ENCODE measurements at regions not wholly inside any gene's neighbourhood (a gene's known extent, or its start where the extent isn't known, plus 50 kb on each side); places are given as distances from the start of the nearest gene placed in this dataset.

DNA sequence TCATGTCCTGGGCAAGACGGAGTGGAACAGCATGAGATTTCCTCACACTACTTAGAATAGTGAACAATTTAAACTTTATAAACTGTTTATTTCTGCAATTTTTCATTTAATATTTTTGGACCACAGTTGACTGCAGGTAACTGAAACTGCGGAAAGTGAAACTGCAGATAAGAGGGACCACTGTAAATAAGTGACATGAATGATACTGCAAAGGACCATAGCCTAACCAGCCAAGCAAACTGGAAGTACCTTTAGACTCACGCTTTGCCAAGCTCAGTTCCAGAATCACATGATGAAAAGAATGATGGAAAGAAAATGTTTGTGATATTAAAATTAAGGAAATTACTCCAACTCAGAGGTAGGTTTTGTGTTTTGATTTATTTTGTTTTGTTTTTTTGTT lies 94.6 kb upstream of the ITGA4 start:
- H3K9me3 ChIP-seq (ENCODE audit: control insufficient read depth, insufficient read depth, low read length): no peaks in the 10 kb centered on the region
- WGBS, 2 experiments (ENCODE audit: extremely low coverage in 2 of 2, insufficient read length in 1 of 2): no CpG with 5 or more reads among the region's 3 CpGs
- H3K79me1 ChIP-seq (ENCODE audit: low read depth in 1 of 2, low read length in 2 of 2): no peaks in the 10 kb centered on the region
- ChIA-PET POLR2A (ENCODE audit: unreplicated experiment) (no interaction called here), CTCF (no interaction called here)
- H2AFZ ChIP-seq (replicated peaks; ENCODE audit: low read length, poor library complexity): no peak overlapping the region
- H3K18ac ChIP-seq (ENCODE audit: low read depth, low read length): no peak overlapping the region
- H3K14ac ChIP-seq (replicated peaks; ENCODE audit: low read depth, low read length): no peak overlapping the region
- no peaks in the 10 kb centered on the region for H4K20me1 ChIP-seq (ENCODE audit: insufficient read depth, low read length)
- H3K27me3 ChIP-seq (ENCODE audit: control insufficient read depth, insufficient read depth, low read length): no peaks in the 10 kb centered on the region
- H3K4me2 ChIP-seq (ENCODE audit: low read depth, low read length): no peak overlapping the region
- H4K91ac ChIP-seq (ENCODE audit: insufficient read depth, low read depth, low read length): no peak overlapping the region
- no peak overlapping the region for H2AK9ac ChIP-seq (replicated peaks; ENCODE audit: low read depth, low read length, poor library complexity)
- no peak overlapping the region for H3K9ac ChIP-seq (ENCODE audit: low read depth, low read length)
- no peak overlapping the region for H2BK20ac ChIP-seq (ENCODE audit: low read depth, low read length)
- no peaks in the 10 kb centered on the region for H3K9me1 ChIP-seq (ENCODE audit: insufficient read depth, low read length)
- H4K5ac ChIP-seq (ENCODE audit: low read depth, low read length): no peak overlapping the region
- ATAC-seq (ENCODE audit: low read depth) (no peak), DNase-seq (no peak)
- H3K4me1 ChIP-seq (ENCODE audit: control insufficient read depth, insufficient read depth, low read length): no peaks in the 10 kb centered on the region
- in situ Hi-C loops (cut with MboI; ENCODE audit: low sequenced_read_pairs) (no loop called here), intact Hi-C loops (cut with micrococcal nuclease) (no loop called here), dilution Hi-C loops (cut with HindIII; ENCODE audit: low sequenced_read_pairs, unreplicated experiment) (no loop called here)
- no peak overlapping the region for H3K4ac ChIP-seq (ENCODE audit: low read depth, low read length)
- no peak overlapping the region for H2BK15ac ChIP-seq (ENCODE audit: low read depth, low read length)
- H2BK5ac ChIP-seq (ENCODE audit: low read depth, low read length, poor library complexity, severe bottlenecking): no peak overlapping the region
- H2AK5ac ChIP-seq (ENCODE audit: low read depth, low read length): no peak overlapping the region
- no peak overlapping the region for H4K8ac ChIP-seq (ENCODE audit: low read depth in 2 of 2, low read length in 2 of 2)
- no peak overlapping the region for H3K23ac ChIP-seq (ENCODE audit: low read depth, low read length)
- BruUV-seq (replicated peaks): no TSS peak
- no peak overlapping the region for H3K4me3 ChIP-seq (ENCODE audit: insufficient read depth, low read depth, low read length)
- TF ChIP-seq CHD1 (IDR thresholded peaks at IDR 0.05; ENCODE audit: low read depth, low read length) (no peak), RAD21 (IDR thresholded peaks at IDR 0.05; ENCODE audit: low read length) (no peak), CEBPB (IDR thresholded peaks at IDR 0.05; ENCODE audit: low read depth, low read length) (no peak), POLR2A (IDR thresholded peaks at IDR 0.05; ENCODE audit: low read depth, low read length) (no peak), MAZ (IDR thresholded peaks at IDR 0.05; ENCODE audit: borderline replicate concordance, low read depth, low read length) (no peak), SMC3 (IDR thresholded peaks at IDR 0.05; ENCODE audit: low read depth, low read length) (no peak), BHLHE40 (IDR thresholded peaks at IDR 0.05; ENCODE audit: low read depth, low read length) (no peak), RCOR1 (IDR thresholded peaks at IDR 0.05; ENCODE audit: insufficient replicate concordance, low read length) (no peak)
- TF ChIP-seq, protein P1, sequence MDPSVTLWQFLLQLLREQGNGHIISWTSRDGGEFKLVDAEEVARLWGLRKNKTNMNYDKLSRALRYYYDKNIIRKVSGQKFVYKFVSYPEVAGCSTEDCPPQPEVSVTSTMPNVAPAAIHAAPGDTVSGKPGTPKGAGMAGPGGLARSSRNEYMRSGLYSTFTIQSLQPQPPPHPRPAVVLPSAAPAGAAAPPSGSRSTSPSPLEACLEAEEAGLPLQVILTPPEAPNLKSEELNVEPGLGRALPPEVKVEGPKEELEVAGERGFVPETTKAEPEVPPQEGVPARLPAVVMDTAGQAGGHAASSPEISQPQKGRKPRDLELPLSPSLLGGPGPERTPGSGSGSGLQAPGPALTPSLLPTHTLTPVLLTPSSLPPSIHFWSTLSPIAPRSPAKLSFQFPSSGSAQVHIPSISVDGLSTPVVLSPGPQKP (IDR thresholded peaks at IDR 0.05; ENCODE audit: borderline replicate concordance, low read depth, low read length): no peak
- TF ChIP-seq, protein P2, sequence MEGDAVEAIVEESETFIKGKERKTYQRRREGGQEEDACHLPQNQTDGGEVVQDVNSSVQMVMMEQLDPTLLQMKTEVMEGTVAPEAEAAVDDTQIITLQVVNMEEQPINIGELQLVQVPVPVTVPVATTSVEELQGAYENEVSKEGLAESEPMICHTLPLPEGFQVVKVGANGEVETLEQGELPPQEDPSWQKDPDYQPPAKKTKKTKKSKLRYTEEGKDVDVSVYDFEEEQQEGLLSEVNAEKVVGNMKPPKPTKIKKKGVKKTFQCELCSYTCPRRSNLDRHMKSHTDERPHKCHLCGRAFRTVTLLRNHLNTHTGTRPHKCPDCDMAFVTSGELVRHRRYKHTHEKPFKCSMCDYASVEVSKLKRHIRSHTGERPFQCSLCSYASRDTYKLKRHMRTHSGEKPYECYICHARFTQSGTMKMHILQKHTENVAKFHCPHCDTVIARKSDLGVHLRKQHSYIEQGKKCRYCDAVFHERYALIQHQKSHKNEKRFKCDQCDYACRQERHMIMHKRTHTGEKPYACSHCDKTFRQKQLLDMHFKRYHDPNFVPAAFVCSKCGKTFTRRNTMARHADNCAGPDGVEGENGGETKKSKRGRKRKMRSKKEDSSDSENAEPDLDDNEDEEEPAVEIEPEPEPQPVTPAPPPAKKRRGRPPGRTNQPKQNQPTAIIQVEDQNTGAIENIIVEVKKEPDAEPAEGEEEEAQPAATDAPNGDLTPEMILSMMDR (conservative IDR thresholded peaks at IDR 0.05; ENCODE audit: low read depth, low read length): no peak
- no peak overlapping the region for H3K27ac ChIP-seq (ENCODE audit: insufficient read depth, low read length)
- H3K56ac ChIP-seq (ENCODE audit: extremely low read depth, insufficient read depth, low read length): no peak overlapping the region
- H3K36me3 ChIP-seq (ENCODE audit: control insufficient read depth, insufficient read depth, low read length): no peaks in the 10 kb centered on the region
- no peak overlapping the region for H2BK120ac ChIP-seq (ENCODE audit: low read depth, low read length)
